ENCODE measurements at regions not wholly inside any gene's neighbourhood (a gene's known extent, or its start where the extent isn't known, plus 50 kb on each side); places are given as distances from the start of the nearest gene placed in this dataset.
"Not testable (repeated sequence)": the region's sequence is repeated elsewhere in the genome, so short reads cannot be mapped to it uniquely, and the experiment has no call there.

DNA sequence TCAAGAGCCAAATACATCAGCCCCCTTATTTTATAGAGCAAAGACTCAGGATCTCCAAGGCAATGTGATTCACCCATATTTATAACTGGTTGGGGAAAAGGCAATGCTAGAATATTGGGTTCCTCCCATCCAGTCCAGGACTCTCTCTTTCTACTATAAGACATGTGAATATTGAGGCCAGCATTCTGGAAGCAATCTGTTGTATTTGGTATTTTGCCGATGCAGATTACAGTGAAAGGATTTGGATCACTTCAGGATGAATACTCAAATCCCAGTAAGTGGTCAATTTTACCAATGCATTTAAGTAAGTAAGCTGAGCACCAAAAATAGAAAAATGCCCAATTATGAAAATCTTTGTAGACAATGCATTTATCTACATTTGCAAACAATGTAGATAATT is 1834.7 kb upstream of the PIK3C3 start:
- no peak for TF ChIP-seq EZH2phosphoT487 (conservative IDR thresholded peaks at IDR 0.05; ENCODE audit: low read length)
- TF ChIP-seq, protein P1, sequence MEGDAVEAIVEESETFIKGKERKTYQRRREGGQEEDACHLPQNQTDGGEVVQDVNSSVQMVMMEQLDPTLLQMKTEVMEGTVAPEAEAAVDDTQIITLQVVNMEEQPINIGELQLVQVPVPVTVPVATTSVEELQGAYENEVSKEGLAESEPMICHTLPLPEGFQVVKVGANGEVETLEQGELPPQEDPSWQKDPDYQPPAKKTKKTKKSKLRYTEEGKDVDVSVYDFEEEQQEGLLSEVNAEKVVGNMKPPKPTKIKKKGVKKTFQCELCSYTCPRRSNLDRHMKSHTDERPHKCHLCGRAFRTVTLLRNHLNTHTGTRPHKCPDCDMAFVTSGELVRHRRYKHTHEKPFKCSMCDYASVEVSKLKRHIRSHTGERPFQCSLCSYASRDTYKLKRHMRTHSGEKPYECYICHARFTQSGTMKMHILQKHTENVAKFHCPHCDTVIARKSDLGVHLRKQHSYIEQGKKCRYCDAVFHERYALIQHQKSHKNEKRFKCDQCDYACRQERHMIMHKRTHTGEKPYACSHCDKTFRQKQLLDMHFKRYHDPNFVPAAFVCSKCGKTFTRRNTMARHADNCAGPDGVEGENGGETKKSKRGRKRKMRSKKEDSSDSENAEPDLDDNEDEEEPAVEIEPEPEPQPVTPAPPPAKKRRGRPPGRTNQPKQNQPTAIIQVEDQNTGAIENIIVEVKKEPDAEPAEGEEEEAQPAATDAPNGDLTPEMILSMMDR (IDR thresholded peaks at IDR 0.05; ENCODE audit: insufficient read depth, low read length, poor library complexity, severe bottlenecking): no peak
- Histone ChIP-seq H3K27me3 (ENCODE audit: low read length) (no peaks in the 10 kb centered on the region), H3K9ac (ENCODE audit: low read length) (no peak overlapping the region), H3K79me2 (ENCODE audit: insufficient read depth, low read length) (no peaks in the 10 kb centered on the region), H3K27ac (ENCODE audit: low read depth, low read length) (no peak overlapping the region), H3K4me2 (ENCODE audit: low read depth, low read length, poor library complexity, severe bottlenecking) (no peak overlapping the region), H2AFZ (ENCODE audit: low read depth, low read length, severe bottlenecking) (no peak overlapping the region), H3F3A (ENCODE audit: insufficient read depth) (no peaks in the 10 kb centered on the region), H3K4me3 (ENCODE audit: insufficient read depth, low read length, poor library complexity, severe bottlenecking) (no peak overlapping the region), H3K9me3 (ENCODE audit: insufficient read depth, low read length) (no peaks in the 10 kb centered on the region), H3K9me2 (replicated peaks; ENCODE audit: insufficient read depth, low read length) (no peaks in the 10 kb centered on the region), H3K36me3 (ENCODE audit: low read length) (no peaks in the 10 kb centered on the region), H4K20me1 (ENCODE audit: low read depth, low read length) (no peaks in the 10 kb centered on the region)

DNA sequence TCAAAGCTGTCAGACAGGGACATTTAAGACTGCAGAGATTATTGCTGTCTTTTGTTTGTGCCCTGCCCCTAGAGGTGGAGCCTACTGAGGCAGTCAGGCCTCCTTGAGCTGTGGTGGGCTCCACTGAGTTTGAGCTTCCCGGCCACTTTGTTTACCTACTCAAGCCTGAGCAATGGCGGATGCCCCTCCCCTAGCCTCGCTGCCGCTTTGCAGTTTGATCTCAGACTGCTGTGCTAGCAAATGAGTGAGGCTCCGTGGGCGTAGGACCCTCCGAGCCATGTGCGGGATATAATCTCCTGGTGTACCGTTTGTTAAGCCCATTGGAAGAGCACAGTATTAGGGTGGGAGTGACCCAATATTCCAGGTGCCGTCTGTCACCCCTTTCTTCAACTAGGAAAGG is 1835.5 kb upstream of the PIK3C3 start:
- not testable (repeated sequence) for H3K9me2 ChIP-seq (replicated peaks; ENCODE audit: insufficient read depth, low read length); H4K20me1 ChIP-seq (ENCODE audit: low read depth, low read length); H3K79me2 ChIP-seq (ENCODE audit: insufficient read depth, low read length); H3K9me3 ChIP-seq (ENCODE audit: insufficient read depth, low read length); H3K27ac ChIP-seq (ENCODE audit: low read depth, low read length); H3F3A ChIP-seq (ENCODE audit: insufficient read depth); H3K27me3 ChIP-seq (ENCODE audit: low read length); H3K9ac ChIP-seq (ENCODE audit: low read length); H3K4me2 ChIP-seq (ENCODE audit: low read depth, low read length, poor library complexity, severe bottlenecking); H3K36me3 ChIP-seq (ENCODE audit: low read length); H2AFZ ChIP-seq (ENCODE audit: low read depth, low read length, severe bottlenecking); H3K4me3 ChIP-seq (ENCODE audit: insufficient read depth, low read length, poor library complexity, severe bottlenecking)

DNA sequence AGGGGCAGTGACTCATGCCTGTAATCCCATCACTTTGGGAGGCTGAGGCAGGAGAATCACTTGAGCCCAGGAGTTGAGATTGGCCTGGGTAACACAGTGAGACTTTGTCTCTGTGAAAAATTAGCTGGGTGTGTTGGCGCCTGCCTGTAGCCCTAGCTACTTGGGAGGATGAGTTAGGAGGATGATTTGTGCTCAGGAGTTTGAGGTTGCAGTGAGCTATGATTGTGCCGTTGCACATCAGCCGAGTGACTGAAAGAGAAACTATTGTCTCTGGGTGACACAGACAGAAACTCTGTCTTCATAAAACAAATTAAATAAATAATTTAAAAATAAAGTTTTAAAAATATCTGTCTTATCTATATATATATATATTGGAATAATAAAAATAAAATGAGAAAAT is 1844.6 kb upstream of the PIK3C3 start:
- TF ChIP-seq, protein P1 (IDR thresholded peaks at IDR 0.05; ENCODE audit: insufficient read depth, low read length, poor library complexity, severe bottlenecking): no peak
- no peak for TF ChIP-seq EZH2phosphoT487 (conservative IDR thresholded peaks at IDR 0.05; ENCODE audit: low read length)
- Histone ChIP-seq H3K79me2 (ENCODE audit: insufficient read depth, low read length) (no peaks in the 10 kb centered on the region), H3K9ac (ENCODE audit: low read length) (no peak overlapping the region), H3K4me3 (ENCODE audit: insufficient read depth, low read length, poor library complexity, severe bottlenecking) (no peak overlapping the region), H3K9me3 (ENCODE audit: insufficient read depth, low read length) (peaks cover 5% of the 10 kb centered on the region; the same call in 1 of the 2 replicates), H3K27me3 (ENCODE audit: low read length) (no peaks in the 10 kb centered on the region), H2AFZ (ENCODE audit: low read depth, low read length, severe bottlenecking) (no peak overlapping the region), H3K4me2 (ENCODE audit: low read depth, low read length, poor library complexity, severe bottlenecking) (no peak overlapping the region), H3K27ac (ENCODE audit: low read depth, low read length) (no peak overlapping the region), H4K20me1 (ENCODE audit: low read depth, low read length) (no peaks in the 10 kb centered on the region), H3K9me2 (replicated peaks; ENCODE audit: insufficient read depth, low read length) (no peaks in the 10 kb centered on the region), H3K36me3 (ENCODE audit: low read length) (no peaks in the 10 kb centered on the region), H3F3A (ENCODE audit: insufficient read depth) (no peaks in the 10 kb centered on the region)

DNA sequence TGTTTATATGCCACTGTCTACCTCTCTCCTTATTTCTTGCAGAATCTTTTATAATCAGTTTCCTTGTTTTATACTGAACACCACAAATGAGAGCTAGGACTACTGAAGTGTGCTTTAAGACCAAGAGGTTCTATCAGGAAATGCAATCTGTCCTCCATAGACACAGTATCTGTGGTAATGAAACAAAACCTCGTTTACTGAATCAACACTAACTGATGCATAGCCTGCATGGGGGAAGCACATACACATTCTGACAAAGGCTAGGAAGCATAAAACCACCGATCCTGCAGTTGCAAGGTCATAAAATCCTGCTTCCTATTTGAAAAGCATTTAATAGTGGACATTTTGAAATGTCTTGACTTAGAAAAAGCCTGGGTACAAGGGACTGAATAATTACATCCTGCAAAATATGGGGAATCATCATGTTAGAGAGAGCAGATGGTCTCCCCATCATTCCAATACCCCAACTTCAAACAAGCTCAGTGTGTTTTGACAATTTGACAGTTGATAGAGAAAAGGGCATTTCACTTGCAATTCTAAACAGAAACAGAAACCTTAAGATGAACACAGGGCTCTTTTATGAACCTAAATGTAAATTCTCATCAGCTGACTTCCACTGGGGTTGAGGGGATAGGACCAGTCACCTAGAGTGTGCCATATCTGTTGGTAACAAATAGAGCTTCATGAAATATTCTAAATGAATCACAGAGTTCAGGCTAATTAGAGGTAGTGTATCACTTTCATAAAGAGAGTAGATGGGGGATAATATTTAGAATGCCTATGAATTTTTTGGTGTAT is 1845.6 kb upstream of the PIK3C3 start:
- no peaks in the 10 kb centered on the region for H3K79me2 ChIP-seq (ENCODE audit: insufficient read depth, low read length)
- H3K27me3 ChIP-seq (ENCODE audit: low read length): no peaks in the 10 kb centered on the region
- H3K9me3 ChIP-seq (ENCODE audit: insufficient read depth, low read length): peaks cover 5% of the 10 kb centered on the region; the same call in 1 of the 2 replicates
- H3K4me3 ChIP-seq (ENCODE audit: insufficient read depth, low read length, poor library complexity, severe bottlenecking): no peak overlapping the region
- H3K4me2 ChIP-seq (ENCODE audit: low read depth, low read length, poor library complexity, severe bottlenecking): no peak overlapping the region
- no peaks in the 10 kb centered on the region for H3F3A ChIP-seq (ENCODE audit: insufficient read depth)
- H3K27ac ChIP-seq (ENCODE audit: low read depth, low read length): no peak overlapping the region
- H3K9me2 ChIP-seq (replicated peaks; ENCODE audit: insufficient read depth, low read length): no peaks in the 10 kb centered on the region
- no peak overlapping the region for H3K9ac ChIP-seq (ENCODE audit: low read length)
- TF ChIP-seq, protein P1 (IDR thresholded peaks at IDR 0.05; ENCODE audit: insufficient read depth, low read length, poor library complexity, severe bottlenecking): no peak
- TF ChIP-seq EZH2phosphoT487 (conservative IDR thresholded peaks at IDR 0.05; ENCODE audit: low read length): no peak
- H3K36me3 ChIP-seq (ENCODE audit: low read length): no peaks in the 10 kb centered on the region
- no peak overlapping the region for H2AFZ ChIP-seq (ENCODE audit: low read depth, low read length, severe bottlenecking)
- H4K20me1 ChIP-seq (ENCODE audit: low read depth, low read length): no peaks in the 10 kb centered on the region

All from SU-DHL-6 (cell line).